Stimulated activated naive CD4-positive, alpha-beta T cell (primary cell): ENCODE measurements at regions not wholly inside any gene's neighbourhood (a gene's known extent, or its start where the extent isn't known, plus 50 kb on each side); places are given as distances from the start of the nearest gene placed in this dataset.

ENCODE experiments used
- DNase-seq, 6 experiments: peaks; one replicate each; lab custom pipeline; 2025; lab: John Stamatoyannopoulos, UW

DNA sequence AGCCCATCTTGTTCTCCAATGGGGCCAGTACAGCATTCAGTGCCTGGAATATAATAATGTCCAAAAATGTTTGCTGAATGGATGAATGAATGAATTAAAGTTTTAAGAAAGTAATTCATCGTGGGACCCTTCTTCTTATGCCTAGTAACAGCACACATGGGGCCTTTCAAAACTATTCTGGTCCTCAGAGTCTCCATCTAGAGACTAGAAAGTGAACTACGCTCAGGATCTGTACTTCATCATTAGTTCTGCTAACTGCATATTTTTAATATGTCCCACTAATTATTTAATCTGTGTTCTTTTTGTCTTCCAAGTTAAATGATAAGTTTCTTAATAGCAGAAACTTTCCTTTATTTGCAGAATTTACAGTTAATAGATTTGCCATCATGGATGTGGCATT is 172.5 kb downstream of the SMAD2 start:
- no peak for DNase-seq

DNA sequence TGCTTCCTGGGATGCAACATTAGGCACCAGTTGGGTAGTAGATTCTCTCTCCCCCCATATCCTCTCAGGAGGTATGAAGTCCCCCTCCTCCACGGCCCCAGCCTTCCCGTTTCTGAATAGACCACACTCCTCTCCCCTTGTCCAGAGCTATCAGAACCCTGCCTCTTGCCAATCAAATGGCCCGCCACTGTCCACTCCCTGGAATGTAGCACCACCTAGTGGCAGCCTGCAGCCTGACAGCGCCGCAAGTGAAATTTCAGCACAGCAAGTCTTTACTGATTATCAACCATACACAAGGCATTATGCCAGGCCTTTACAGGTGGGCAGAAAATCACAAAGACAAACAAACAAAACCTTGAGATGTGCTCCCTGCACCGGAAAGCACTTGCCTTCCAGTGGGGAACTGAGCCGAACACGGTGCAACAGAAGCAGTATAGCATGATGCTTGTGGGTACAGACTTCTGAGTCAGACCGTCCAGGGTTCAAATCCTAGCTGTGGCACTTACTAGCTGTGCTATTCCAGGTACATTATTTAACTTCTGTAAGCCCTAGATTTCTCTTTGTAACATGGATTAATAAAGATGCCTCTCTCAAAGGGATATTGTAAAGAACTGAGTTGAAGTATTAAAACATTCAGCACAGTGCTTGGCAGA is 174.0 kb downstream of the SMAD2 start:
- DNase-seq = peak in 5 of 6 experiments; percentile 1 to 33 (median 5)

DNA sequence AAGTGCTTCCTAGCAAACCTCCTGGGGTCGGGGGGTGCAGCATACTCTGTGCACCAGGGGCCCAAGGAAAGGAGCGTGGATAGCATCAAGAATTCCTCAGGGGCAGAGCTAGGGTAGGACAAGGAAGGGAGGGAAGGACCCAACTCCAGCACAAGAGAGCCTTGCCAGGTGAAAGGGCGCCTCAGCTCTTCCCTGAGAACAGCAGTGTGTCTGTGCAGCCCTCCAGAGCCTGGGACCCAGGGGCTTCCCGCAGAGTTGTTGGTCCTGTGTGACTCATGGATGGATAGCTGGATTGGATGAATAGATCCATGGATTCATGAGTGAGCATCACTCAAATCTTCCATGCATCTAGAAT is 175.4 kb downstream of the SMAD2 start:
- no peak for DNase-seq

DNA sequence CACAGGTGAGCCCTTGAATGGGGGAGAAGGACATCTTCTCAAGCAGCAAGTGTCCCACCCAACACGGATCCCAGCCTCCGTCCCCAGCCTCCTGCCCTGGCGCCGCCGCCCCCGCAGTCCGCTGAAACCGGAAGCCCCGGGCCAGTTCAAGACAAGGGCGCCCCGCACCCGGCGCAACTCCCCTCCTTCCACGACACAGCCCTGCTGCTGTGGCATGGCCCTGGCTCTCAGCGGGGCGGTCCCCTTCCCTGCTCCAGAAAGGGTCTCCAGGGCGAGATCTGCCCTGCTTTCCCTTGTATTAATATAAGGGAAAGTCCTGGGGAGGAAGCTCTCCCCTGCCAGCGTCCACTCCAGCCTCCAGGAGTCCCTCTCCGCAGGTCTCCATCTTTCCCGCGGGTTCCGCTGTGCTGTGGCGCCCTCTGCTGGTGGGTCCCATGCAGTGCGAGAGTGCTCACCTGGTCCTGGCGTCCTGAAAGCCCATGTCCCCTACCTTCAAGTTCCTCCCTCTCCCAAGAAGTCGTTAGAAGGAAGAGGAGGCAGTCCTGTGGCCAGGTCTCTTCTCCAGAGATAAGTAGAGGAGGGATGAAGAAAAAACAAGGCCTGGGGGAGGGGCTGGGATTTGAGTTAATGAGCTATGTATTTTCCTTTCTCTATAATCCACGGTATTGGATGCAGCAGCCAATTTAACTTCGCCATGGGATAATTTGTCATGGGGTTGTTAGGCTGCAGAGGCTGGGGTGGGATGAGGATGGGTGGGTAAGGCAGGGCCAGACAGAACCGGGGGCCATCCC is 176.0 kb downstream of the SMAD2 start:
- peak in 5 of 6 experiments; percentile 8 to 17 (median 13) for DNase-seq

DNA sequence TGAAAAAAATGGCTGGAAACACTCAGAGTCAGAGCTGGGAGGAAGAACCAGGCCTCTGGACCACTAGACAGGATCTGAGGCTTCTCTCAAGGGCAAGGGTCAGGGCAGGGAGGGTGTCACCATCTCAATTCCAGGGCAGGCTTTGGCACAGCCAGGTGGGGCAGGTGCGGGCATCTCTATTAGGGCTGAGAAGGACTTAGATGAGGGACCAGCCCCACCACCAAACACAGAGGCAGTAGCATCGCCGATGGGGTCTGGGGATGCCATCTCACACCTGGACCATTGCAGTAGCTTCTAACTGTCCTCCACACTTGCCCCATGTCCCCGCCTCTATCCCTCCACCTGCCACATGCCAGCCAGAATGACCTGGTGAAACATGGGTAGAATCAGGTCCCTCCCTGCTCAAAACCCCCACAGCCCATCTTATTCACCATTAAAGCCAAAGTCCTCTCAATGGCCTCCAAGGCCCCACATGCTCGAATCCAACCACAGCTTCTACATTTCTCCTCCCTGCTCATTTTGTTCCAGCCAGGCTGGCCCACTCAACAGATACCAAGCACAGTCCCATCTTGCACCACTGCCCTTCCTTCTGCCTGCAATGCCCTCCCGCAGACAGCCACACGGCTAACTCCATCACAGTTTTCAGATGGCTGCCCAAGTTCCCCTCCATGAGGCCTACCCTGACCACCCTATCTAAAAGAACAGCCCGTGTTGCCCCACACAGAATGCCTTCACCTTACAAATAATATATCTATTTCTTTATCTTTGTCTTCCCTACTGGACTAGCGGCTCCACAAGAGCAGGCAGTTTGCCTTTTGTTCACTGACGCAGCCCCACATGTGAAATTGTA is 177.4 kb downstream of the SMAD2 start:
- no peak for DNase-seq

DNA sequence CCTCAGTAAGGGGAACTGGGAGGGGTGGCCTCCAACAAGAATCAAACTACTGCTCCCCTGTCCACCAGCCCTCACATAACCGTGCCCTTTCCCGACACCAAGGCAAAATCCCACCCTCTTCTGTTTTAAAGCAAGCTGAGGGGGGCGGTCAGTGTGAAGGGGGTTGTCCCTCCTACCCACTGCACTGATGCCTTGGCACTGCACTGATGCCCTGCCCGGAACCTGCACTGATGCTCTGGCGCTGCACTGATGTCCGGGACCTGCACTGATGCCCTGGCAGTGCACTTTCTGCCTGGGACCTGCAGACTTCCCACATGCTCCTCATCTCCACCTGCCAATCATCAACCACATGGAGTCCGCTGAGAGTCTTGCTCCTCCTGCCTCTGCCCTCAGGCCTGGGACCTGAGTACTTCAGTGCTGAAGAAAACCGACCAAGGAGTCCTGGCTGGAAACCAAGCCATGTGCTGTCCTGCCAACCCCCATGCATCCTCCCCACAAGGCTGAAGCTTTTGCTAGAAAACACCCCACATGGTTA is 179.5 kb downstream of the SMAD2 start:
- DNase-seq = no peak

DNA sequence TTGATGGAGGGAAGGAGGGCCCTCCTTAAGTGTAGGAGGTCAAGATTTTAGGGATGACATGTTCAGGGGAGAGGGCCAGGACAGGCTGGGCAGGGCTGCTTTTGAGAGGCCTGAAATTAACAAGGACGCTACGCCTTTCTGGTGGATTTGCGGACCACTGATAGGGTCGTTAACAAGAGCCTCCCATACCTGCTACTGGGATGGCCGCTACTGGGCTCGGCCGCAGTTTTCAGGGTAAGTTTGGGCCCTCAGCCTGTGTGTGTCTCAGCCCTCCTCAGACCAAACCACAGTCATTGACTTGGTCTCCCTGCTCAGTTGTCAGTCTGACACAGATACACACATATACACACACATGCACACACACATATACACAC is 180.9 kb downstream of the SMAD2 start:
- DNase-seq = no peak

DNA sequence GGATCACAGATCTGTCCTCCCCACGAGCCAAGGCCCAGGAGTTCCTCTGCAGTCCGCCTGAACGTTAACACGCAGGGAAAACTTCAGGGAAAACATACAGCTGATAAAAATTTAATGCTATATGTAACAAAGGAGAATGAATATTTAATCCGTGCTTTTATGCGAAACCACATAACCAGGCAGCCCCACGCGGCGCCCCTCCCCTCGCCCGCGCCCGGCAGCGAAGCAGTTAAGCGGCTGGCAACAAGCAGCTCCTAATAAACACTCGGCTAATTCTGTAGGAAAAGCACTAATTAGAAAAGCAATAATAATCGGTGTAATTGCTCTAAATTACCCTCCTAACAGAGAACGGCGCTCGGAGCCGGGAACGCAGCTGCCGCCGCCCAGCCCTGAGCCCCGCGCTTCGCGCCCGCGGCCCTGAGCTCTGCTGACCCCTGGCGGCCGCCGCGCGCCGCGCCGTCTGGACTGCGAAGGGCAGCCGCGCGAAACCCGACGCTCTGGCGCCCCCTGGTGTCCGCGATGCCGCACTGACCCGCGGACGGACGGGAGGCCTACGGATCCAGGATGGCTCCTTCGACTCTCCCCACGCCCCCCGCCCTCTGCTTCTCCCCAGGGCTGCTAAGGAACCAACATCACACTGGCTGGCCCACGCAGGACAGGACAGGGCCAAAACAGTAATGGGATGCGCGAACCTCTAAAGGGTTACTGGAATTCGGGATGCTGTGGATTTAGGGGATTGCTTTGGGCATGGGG is 181.4 kb downstream of the SMAD2 start:
- DNase-seq = peak; percentile 47 to 85 (median 70)

DNA sequence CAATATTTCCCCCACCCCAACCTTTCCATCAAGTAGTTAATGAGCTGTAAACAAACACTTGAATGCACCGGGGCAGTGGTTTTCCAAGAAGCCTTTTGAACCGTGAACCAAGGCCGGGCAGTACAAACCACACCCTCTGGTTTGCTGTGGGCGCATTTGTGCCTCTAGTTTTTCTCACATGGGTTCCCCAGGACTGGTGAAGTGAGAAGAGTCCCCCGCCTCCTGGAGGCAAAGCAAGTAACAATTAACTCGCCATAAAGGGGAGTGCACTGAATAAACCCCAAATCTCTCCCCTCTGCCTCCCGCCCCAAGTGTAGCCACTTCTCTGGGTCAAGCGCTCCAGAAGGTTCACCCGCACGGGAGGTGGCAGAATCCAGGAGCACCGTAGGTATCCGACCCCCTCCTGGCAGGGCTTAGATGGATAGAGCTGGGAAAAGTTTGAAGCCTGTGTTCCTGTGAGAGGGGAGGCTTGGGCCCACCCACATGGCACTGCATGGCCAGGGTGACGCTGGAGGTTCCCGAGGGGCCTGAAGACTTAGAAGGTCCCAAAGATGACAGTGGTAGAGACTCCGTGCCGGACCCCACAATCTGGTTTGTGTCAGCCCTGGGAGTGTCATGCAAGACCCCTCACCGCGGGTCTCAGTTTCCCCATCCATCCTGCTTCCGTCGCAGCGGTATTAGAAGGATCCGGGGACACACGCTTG is 182.2 kb downstream of the SMAD2 start:
- no peak for DNase-seq

DNA sequence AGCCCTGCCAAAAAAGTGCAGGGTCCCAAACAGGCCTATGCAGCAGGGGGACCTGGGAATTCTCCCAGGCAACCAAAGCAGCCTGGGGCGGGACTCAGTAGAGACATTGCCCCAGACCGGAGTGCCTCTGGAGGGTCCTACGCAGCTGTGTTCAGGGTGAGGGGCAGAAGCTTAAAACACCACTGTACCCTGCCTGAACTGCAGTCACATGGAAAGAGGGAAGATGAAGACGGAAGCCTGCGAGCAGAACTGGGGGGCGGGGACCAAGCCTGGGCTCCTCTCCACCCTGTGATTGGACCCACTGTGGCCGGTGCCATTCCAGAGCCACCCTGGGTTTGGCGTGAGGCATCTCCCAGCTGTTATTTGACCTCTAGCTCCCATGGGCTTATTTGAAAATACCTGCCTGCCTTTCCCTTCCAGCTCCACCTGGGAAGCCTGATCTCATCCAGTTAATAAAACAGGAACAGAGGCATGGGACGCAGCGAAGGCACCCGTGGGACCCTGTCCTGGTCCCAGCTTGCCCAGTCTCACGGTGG is 183.1 kb downstream of the SMAD2 start:
- DNase-seq = no peak

DNA sequence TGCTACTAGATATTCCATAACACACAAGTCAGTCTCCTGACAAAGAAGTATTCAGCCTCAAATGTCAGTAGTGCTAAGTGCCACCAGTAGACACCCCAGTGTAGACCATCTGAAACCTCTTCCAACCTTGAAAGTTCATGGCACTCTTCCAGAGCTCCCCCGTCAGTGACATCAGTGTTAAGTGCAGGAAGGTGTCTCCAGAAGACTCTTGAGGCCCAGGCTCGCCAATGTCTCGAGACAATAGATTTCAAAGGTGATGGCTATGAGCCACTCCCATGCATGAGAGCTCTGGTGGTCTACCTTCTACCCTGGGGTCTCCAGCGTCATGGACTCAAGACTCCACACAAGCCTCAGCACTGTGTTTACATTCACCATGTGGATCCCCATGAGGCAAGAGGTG is 183.8 kb downstream of the SMAD2 start:
- DNase-seq = no peak

DNA sequence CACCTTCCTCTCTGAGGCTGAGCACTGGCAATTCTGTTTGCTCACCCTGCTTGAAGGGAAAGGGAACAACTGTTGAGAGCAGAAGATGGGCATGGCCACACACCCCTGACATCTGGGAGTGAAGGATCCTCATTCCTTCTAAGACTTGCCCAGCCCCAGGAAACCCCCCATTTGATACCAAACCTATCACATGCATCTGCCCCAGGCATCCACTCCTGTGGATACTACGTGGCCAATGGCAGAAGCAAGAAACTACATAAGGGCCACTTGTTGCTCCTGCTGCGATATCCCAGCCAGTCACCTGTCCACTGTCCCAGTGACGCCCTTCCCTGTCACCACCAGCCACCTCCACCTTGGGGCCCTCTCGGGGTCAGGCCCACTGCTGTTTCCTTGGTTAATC is 185.2 kb downstream of the SMAD2 start:
- no peak for DNase-seq

DNA sequence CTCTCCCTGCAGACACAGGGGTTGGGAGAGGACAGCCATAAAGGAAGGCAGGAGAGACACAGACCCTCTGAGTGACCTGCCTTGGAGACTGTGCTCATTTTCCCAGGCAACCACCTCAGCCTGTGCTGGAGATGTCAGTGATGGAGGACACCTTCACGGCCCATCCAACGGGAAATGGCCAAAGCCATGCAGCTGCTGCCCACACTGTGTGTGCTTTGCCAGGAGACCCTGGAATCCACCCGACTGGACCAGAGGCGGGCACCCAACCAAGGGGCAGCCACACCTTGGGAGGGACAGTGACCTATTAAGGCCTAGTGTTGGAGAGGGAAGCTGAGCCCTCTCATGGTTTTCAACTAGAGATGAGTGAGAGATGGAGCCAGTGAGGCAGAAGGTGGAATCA is 192.5 kb downstream of the SMAD2 start:
- no peak for DNase-seq

DNA sequence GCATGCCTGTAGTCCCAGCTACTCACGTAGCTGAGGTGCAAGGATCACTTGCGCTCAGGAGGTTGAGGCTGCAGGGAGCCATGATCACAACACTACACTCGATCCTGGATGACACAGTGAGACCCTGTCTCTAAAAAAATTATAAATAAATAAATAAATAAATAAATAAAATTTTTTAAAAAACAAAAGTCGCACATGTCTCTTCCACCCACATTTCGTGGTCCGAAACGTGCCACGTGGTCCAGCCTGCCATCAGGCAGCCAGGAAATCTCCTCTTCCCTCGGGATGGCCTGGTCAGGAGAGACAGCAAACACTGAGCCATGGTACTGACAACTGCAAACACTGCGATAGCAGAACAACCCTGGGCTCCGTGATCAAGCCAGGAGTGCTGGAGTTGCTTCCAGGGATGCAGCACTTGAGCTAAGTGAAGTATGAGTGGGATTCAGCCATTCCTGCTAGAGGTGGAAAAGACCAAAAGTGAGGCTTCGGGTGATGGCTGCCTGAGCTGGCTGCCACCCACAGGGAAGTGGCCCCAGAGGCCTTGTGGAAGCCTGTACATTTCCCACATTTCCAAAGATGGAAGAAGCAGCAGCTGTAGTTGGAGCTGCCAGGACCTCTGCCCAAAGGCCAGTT is 193.1 kb downstream of the SMAD2 start:
- DNase-seq = no peak

DNA sequence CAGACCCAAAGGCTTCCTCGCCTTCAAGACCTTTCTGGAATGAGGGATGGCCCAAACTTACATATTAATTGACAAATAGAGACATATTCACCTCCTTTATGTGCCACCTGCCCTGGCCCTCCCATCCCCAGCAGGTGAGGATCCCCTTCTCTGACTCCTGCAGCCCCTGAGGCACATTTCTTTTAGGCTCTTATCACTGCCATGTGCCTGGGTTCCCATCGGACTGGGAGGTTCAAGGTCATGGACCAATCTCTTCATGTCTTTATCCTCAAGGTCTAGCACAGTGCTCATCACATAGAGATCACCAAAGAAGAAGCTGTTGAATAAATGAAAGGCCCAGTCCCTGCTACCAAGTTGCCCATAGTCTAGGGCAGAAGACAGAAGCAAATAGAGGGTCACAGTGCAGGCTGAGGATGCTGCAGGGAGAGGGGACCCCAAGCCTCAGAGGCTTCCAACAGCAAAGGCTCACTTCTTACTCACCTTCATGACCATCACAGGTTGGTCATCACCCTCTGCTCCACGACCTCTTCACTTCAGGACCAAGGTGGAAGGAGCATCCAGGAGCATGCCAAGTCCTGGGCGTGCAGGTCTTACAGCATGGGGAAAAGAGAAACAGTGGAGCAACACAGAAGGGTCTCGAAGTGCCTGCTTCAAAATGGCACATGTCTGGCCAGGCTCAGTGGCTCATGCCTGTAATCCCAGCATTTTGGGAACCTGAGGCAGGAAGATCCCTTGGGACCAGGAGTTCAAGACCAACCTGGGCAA is 193.9 kb downstream of the SMAD2 start:
- no peak for DNase-seq

DNA sequence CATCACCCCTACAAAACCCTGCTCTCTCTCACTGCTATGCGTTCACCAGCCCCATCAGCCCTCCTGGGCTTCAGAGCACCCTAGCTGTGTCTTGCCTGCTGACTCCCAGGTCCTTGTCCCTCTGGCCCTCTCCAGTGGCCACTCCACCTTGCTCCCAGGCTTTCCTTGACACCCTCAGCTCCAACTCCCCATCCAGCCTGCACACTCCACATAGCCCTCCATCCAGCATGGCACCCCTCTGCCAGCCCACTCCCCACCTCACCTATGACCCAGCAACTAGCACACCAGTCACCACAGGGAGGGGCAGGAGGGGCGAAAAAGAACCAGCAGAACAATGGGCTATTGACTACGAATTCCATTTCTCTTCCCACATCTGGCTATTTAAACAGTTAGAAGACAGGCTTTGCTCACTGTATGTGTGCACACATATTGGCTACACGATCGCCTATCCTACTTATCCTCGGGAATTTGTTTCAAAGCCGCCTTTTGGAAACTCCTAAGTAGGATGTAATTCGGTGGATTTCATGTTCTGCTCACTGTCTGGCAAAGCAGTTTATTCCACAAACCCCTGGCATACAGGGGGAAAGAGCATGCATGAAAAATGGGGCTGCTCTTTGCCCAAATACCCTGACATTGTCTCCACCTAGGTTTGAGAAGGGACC is 195.3 kb downstream of the SMAD2 start:
- no peak for DNase-seq

DNA sequence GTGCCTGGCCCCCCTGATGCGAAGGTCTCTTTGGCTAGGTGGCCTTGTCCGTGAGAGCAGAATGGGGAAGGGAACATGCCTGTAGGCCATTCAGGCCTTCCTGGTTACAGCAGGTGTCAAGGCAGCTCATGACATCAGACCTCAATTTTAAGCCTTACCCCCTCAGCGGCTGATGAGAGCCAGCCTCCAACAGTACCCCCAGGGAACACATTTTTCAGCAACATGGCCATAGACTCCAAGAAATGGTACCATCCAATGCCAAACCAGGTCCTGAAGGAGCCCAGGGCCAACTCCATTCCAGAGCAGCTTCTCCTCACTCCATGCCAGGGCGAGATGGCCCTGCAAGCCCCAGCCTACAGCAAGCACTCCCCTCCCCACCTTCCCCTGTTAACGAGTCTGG is 199.2 kb downstream of the SMAD2 start:
- no peak for DNase-seq

DNA sequence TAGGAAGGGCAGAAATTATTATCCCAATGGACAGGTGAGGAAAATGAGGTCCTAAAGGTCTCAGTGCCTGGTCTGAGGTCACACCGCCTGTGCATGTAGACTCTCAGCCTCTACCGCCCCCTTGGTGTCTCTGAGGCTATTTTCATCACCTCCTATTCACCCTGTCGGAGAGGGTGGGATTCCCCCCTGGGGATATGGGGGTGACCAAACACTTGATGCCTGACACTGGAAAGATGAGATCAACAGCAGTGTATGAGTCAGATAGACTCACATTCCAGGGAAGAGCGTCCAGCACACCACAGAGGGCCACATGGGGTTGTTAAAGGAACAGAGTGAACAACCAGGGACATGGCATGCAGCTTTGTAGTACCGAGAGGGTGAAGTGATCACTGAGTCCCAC is 199.7 kb downstream of the SMAD2 start:
- no peak for DNase-seq

DNA sequence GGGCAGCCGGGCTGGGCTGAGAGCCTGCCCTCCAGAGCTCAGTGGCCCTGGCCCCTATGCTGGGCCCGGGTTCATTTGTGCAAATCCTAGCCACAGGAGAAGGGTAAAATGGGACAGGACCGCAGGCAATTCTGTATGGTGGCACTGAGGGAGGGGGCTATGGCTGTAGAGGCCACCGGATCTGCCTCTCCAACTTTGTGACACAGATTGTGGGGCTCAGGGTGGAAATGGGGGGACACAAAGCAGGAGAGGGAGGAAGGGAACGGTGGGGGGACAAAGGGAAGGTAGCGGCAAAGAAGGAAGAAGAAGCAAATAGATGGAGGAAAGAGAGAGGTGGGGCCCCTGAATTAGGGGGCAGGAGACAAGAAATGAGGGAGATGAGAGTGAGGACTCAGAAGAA is 201.1 kb downstream of the SMAD2 start:
- no peak for DNase-seq
